ENCODE measurements at regions not wholly inside any gene's neighbourhood (a gene's known extent, or its start where the extent isn't known, plus 50 kb on each side); places are given as distances from the start of the nearest gene placed in this dataset.

- no peak overlapping the region for H3K4me3 ChIP-seq (replicated peaks in 1 of 3; ENCODE audit: insufficient read depth in 1 of 3, low read depth in 1 of 3, low read length in 3 of 3)
- intact Hi-C loops (cut with micrococcal nuclease) (no loop called here), dilution Hi-C loops (cut with MboI; ENCODE audit: extremely low pct_ligation_motif_present, low sequenced_read_pairs) (no loop called here)
- no peaks in the 10 kb centered on the region for H3K36me3 ChIP-seq (ENCODE audit: control insufficient read depth in 2 of 2, extremely low read depth in 1 of 2, insufficient read depth in 2 of 2, low read length in 2 of 2)
- no peak overlapping the region for H3K4me2 ChIP-seq (ENCODE audit: insufficient read depth, low read length)
- BruUV-seq (replicated peaks): no TSS peak
- H3K9me1 ChIP-seq (replicated peaks; ENCODE audit: control insufficient read depth, extremely low read depth, insufficient read depth, low read length): no peaks in the 10 kb centered on the region
- H3K79me2 ChIP-seq (ENCODE audit: control insufficient read depth, insufficient read depth, low read length): no peaks in the 10 kb centered on the region
- H3K9ac ChIP-seq (replicated peaks; ENCODE audit: extremely low read depth, insufficient read depth, low read length): no peak overlapping the region
- FAIRE-seq (no peak), DNase-seq (ENCODE audit: low read depth, low spot score) (no peak)
- no peak overlapping the region for H2AFZ ChIP-seq (ENCODE audit: low read depth, low read length)
- ChIA-PET POLR2A (no interaction called here), CTCF (interaction anchor here (0.6 kb wide), 1 partner anchor 9 kb away, joined by 3 read pairs; no protein-coding TSS in a partner anchor)
- no peaks in the 10 kb centered on the region for H3K27me3 ChIP-seq (ENCODE audit: control insufficient read depth in 2 of 2, insufficient read depth in 2 of 2, low read length in 2 of 2)
- H3K9me3 ChIP-seq (replicated peaks; ENCODE audit: control insufficient read depth, insufficient read depth, low read length): no peaks in the 10 kb centered on the region
- H4K20me1 ChIP-seq (replicated peaks; ENCODE audit: control insufficient read depth, extremely low read depth, insufficient read depth, low read length): no peaks in the 10 kb centered on the region
- TF ChIP-seq GATA2 (IDR thresholded peaks at IDR 0.05; ENCODE audit: insufficient read depth, insufficient read length, low read depth, low read length) (no peak), MYC (IDR thresholded peaks at IDR 0.05; ENCODE audit: low read depth, low read length) (no peak), EZH2 (IDR thresholded peaks at IDR 0.05; ENCODE audit: borderline replicate concordance, low read depth, low read length, severe bottlenecking) (no peak), FOS (IDR thresholded peaks at IDR 0.05; ENCODE audit: borderline replicate concordance, insufficient read depth, low read length) (no peak), CTCF (IDR thresholded peaks at IDR 0.05; ENCODE audit: extremely low read depth in 1 of 2, insufficient read depth in 1 of 2, low read depth in 1 of 2, low read length in 2 of 2) (no peak), POLR2AphosphoS5 (IDR thresholded peaks at IDR 0.05; ENCODE audit: insufficient read depth, low read depth, low read length) (no peak), MAX (IDR thresholded peaks at IDR 0.05; ENCODE audit: insufficient read depth, insufficient read length) (no peak), JUN (IDR thresholded peaks at IDR 0.05; ENCODE audit: borderline replicate concordance, insufficient read depth, insufficient read length, low read depth) (no peak), POLR2A (IDR thresholded peaks at IDR 0.05; ENCODE audit: low read depth, low read length) (no peak)
- no peak overlapping the region for H3K27ac ChIP-seq (ENCODE audit: insufficient read depth, low read depth, low read length)
- no peaks in the 10 kb centered on the region for H3K4me1 ChIP-seq (ENCODE audit: control insufficient read depth, extremely low read depth, insufficient read depth, low read length)
These were observed 220.7 kb downstream of the IKZF2 start for GRCh38 chr2:212930556-212931260.
